ENCODE measurements at regions not wholly inside any gene's neighbourhood (a gene's known extent, or its start where the extent isn't known, plus 50 kb on each side); places are given as distances from the start of the nearest gene placed in this dataset.
"Not testable (repeated sequence)": the region's sequence is repeated elsewhere in the genome, so short reads cannot be mapped to it uniquely, and the experiment has no call there.

DNA sequence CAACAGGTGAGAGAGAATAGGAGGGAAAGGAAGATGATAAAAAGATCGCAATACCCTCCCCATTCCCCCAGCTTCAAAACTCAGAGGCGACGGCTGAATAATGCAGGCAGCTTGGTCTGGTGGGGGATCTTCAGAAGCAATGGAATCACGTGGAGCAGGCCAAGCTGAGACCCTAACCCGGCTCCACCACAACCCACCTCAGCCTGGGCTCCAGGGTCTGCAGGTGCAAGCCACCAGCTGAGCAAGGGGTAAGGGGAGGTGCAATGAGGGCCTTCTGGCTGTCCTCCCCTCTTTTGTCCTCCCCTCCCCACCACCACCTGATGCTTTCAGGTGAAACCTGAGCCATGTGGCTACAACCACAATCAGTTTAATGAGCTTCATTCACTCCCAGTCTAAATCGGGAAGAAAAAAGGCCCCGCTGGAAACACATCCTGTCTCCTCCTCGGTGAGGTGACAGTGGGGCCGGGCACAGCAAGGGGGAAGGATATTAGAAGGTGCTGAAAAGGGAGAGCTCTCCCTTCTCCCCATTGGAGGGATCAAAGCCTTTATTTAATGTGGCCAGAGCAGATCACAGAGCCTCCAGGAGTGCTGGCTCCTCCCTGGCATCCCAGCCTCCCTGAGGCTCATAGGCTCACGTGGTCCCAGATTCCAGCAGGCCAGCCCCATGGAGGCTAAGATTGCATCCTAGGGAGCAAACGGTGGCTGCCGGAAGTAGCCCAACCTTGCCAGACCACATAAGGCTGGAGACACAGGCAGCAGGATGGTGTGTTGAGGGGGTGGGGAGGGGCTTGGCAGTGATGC is 261.0 kb downstream of the SOX9 start:
- TF ChIP-seq, protein P1, sequence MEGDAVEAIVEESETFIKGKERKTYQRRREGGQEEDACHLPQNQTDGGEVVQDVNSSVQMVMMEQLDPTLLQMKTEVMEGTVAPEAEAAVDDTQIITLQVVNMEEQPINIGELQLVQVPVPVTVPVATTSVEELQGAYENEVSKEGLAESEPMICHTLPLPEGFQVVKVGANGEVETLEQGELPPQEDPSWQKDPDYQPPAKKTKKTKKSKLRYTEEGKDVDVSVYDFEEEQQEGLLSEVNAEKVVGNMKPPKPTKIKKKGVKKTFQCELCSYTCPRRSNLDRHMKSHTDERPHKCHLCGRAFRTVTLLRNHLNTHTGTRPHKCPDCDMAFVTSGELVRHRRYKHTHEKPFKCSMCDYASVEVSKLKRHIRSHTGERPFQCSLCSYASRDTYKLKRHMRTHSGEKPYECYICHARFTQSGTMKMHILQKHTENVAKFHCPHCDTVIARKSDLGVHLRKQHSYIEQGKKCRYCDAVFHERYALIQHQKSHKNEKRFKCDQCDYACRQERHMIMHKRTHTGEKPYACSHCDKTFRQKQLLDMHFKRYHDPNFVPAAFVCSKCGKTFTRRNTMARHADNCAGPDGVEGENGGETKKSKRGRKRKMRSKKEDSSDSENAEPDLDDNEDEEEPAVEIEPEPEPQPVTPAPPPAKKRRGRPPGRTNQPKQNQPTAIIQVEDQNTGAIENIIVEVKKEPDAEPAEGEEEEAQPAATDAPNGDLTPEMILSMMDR (IDR thresholded peaks at IDR 0.05), result no peak
- no peak for TF ChIP-seq POLR2A (IDR thresholded peaks at IDR 0.05)
- H3K27me3 ChIP-seq, result no peaks in the 10 kb centered on the region
- no peak overlapping the region for H3K4me3 ChIP-seq
- DNase-seq, result no peak
- intact Hi-C loops (cut with DNase I; ENCODE audit: low total_unique reads), result no loop called here
- no peaks in the 10 kb centered on the region for H3K36me3 ChIP-seq (ENCODE audit: low read depth, missing control alignments)
- 84 to 87% methylated on average over 10 to 12 of the region's 12 CpGs for WGBS, 2 donors
- H3K4me1 ChIP-seq, result no peaks in the 10 kb centered on the region
- no peak overlapping the region for H3K27ac ChIP-seq
- no peaks in the 10 kb centered on the region for H3K9me3 ChIP-seq

DNA sequence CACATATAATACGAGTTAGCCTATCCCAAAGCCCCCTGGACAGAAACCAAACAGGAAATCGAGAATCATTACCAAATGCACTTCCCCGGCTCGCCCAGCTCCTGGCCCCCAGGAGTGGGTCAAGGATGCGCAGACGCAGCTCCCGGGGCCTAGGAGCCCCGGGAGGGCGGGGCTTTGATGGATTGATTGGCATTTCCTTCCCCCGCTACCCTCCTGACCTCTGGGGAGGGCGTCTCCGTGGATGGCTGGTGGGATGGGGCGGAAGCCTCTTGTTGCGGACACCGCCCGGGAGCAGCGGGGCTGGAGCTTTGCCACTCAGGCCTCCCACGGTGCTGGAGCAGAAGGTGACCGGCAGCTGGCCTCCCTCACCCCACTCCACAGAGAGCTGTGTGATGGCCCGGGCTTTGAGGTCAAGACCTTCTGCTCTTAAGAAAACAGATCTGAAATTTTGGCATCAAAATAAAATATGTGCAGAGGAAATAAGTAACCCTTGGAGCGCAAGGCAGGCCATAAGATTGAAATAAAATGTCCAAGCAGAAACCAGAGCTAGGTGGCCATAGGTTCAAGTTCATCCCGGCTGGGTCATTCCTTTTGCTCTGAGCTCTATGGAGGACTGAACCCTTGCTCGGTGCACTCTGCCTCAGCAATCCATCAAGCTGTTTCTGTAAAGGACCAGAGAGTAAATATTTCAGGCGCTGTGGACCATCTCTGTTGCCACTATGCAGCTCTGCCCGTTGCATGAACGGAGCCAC is 262.3 kb downstream of the SOX9 start:
- intact Hi-C loops (cut with DNase I; ENCODE audit: low total_unique reads), result no loop called here
- no peaks in the 10 kb centered on the region for H3K4me1 ChIP-seq
- DNase-seq, result peak; percentile 58
- TF ChIP-seq, protein P1 (IDR thresholded peaks at IDR 0.05), result no peak
- no peak for TF ChIP-seq POLR2A (IDR thresholded peaks at IDR 0.05)
- H3K27me3 ChIP-seq, result no peaks in the 10 kb centered on the region
- no peaks in the 10 kb centered on the region for H3K9me3 ChIP-seq
- H3K36me3 ChIP-seq (ENCODE audit: low read depth, missing control alignments), result no peaks in the 10 kb centered on the region
- WGBS, 2 donors, result 19 to 30% methylated on average over 16 to 26 of the region's 26 CpGs
- no peak overlapping the region for H3K4me3 ChIP-seq
- no peak overlapping the region for H3K27ac ChIP-seq

DNA sequence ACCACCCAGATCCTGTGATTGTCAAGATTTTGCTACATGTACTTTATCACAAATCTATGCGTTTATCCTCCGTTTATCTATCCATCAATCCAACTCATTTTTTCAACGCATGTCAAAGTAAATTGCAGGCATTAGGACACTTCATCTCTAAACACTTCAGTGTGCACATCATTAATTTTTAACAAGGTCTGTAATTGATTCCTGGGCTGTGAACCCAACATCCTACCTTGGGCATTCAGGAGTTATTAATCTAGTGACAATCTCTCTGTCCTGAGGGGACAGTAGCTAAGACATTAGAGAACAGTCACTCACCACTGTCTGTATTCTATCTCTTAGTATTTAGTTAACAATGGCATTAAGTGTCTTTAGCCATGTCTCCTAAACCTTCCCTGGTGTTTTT is 264.7 kb downstream of the SOX9 start:
- Histone ChIP-seq H3K4me1 (no peaks in the 10 kb centered on the region), H3K4me3 (no peak overlapping the region), H3K27ac (no peak overlapping the region), H3K27me3 (no peaks in the 10 kb centered on the region), H3K9me3 (no peaks in the 10 kb centered on the region), H3K36me3 (ENCODE audit: low read depth, missing control alignments) (no peaks in the 10 kb centered on the region)
- 93 to 97% methylated on average over 3 of the region's 3 CpGs for WGBS, 2 donors
- intact Hi-C loops (cut with DNase I; ENCODE audit: low total_unique reads), result no loop called here
- DNase-seq, result no peak
- TF ChIP-seq, protein P1 (IDR thresholded peaks at IDR 0.05), result no peak
- no peak for TF ChIP-seq POLR2A (IDR thresholded peaks at IDR 0.05)

DNA sequence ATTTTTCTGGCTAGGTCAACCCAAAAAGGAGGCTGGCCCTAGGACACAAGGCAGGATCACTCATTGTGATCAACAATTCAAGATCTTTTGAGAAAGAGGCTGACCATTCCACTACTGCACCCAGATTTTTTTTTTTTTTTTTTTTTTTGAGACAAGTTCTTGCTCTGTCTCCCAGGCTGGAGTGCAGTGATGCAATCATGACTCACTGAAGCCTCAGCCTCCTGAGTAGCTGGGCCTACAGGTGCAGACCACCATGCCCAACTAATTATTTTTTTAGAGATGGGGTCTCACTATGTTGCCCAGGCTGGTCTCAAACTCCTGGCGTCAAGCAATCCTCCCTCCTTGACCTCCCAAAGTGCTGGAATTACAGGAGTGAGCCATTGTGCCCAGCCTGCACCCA is 265.4 kb downstream of the SOX9 start:
- H3K9me3 ChIP-seq; intact Hi-C loops (cut with DNase I; ENCODE audit: low total_unique reads); H3K36me3 ChIP-seq (ENCODE audit: low read depth, missing control alignments); H3K4me1 ChIP-seq; H3K27me3 ChIP-seq; H3K27ac ChIP-seq; DNase-seq; H3K4me3 ChIP-seq: not testable (repeated sequence)
- WGBS, 2 donors, result 86 to 100% methylated on average over 1 of the region's 1 CpG

DNA sequence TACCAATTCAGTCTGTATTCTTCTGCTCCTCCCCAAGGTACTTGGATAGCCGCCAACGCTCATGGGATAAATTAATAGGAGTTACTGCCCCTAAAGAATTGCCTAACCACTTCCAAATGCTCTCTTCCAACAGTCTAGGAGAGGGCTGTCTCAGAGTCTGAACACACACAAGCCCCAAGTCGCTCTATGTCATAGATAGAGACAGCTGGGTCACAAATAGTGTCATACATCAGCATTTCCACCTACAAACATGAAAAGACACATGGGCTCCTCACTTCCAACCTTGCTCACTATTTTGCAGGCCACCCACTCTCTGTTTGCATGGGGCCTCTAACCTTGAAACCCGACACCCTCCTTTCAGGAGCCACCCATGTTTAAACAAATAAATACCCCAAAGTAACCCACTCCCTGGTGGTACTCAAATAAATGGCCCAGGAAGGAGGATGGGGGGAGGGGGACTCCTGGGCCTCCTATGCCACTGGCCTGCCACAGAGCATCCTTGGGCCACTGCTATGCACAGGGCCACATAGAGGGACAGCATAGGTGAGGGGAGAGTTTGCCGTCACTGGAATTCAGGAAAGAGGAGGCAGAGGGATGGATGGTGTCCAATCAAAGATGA is 265.9 kb downstream of the SOX9 start:
- Histone ChIP-seq H3K4me3 (no peak overlapping the region), H3K27me3 (no peaks in the 10 kb centered on the region), H3K4me1 (no peaks in the 10 kb centered on the region), H3K36me3 (ENCODE audit: low read depth, missing control alignments) (no peaks in the 10 kb centered on the region), H3K9me3 (no peaks in the 10 kb centered on the region), H3K27ac (no peak overlapping the region)
- intact Hi-C loops (cut with DNase I; ENCODE audit: low total_unique reads), result no loop called here
- WGBS, 2 donors, result 70 to 81% methylated on average over 5 of the region's 5 CpGs
- TF ChIP-seq, protein P1 (IDR thresholded peaks at IDR 0.05), result no peak
- no peak for TF ChIP-seq POLR2A (IDR thresholded peaks at IDR 0.05)
- no peak for DNase-seq

Measured in testis (tissue), 2 donors.